ENCODE measurements at regions not wholly inside any gene's neighbourhood (a gene's known extent, or its start where the extent isn't known, plus 50 kb on each side); places are given as distances from the start of the nearest gene placed in this dataset.
"Not testable (repeated sequence)": the region's sequence is repeated elsewhere in the genome, so short reads cannot be mapped to it uniquely, and the experiment has no call there.

- no peak for DNase-seq (ENCODE audit: low read depth)
- no peak for TF ChIP-seq CTCF (IDR thresholded peaks at IDR 0.05; ENCODE audit: low read depth, low read length, missing control alignments)
- H3K4me3 ChIP-seq (ENCODE audit: low read depth, low read length) = no peak overlapping the region
- in situ Hi-C loops (cut with HindIII; ENCODE audit: low sequenced_read_pairs) = no loop called here
These were observed 201.7 kb downstream of the NPIPB11 start for GRCh38 chr16:29204806-29205135.

GRCh38 chr16:29203933-29204805 is 202.3 kb downstream of the NPIPB11 start:
- H3K4me3 ChIP-seq (ENCODE audit: low read depth, low read length); in situ Hi-C loops (cut with HindIII; ENCODE audit: low sequenced_read_pairs); DNase-seq (ENCODE audit: low read depth): not testable (repeated sequence)

- in situ Hi-C loops (cut with HindIII; ENCODE audit: low sequenced_read_pairs); H3K4me3 ChIP-seq (ENCODE audit: low read depth, low read length); DNase-seq (ENCODE audit: low read depth): not testable (repeated sequence)
These were observed 203.2 kb downstream of the NPIPB11 start for GRCh38 chr16:29203046-29203932.

- H3K4me3 ChIP-seq (ENCODE audit: low read depth, low read length); DNase-seq (ENCODE audit: low read depth); in situ Hi-C loops (cut with HindIII; ENCODE audit: low sequenced_read_pairs): not testable (repeated sequence)
These were observed 203.9 kb downstream of the NPIPB11 start for GRCh38 chr16:29202642-29203041.

- in situ Hi-C loops (cut with HindIII; ENCODE audit: low sequenced_read_pairs); DNase-seq (ENCODE audit: low read depth); H3K4me3 ChIP-seq (ENCODE audit: low read depth, low read length): not testable (repeated sequence)
These were observed 204.4 kb downstream of the NPIPB11 start for GRCh38 chr16:29202025-29202632.

GRCh38 chr16:29201296-29202024 is 205.1 kb downstream of the NPIPB11 start:
- H3K4me3 ChIP-seq (ENCODE audit: low read depth, low read length); in situ Hi-C loops (cut with HindIII; ENCODE audit: low sequenced_read_pairs); DNase-seq (ENCODE audit: low read depth): not testable (repeated sequence)

GRCh38 chr16:29200681-29201080 is 205.8 kb downstream of the NPIPB11 start:
- DNase-seq (ENCODE audit: low read depth); in situ Hi-C loops (cut with HindIII; ENCODE audit: low sequenced_read_pairs); H3K4me3 ChIP-seq (ENCODE audit: low read depth, low read length): not testable (repeated sequence)

GRCh38 chr16:29200135-29200601 is 206.3 kb downstream of the NPIPB11 start:
- DNase-seq (ENCODE audit: low read depth); H3K4me3 ChIP-seq (ENCODE audit: low read depth, low read length); in situ Hi-C loops (cut with HindIII; ENCODE audit: low sequenced_read_pairs): not testable (repeated sequence)

- in situ Hi-C loops (cut with HindIII; ENCODE audit: low sequenced_read_pairs); DNase-seq (ENCODE audit: low read depth); H3K4me3 ChIP-seq (ENCODE audit: low read depth, low read length): not testable (repeated sequence)
These were observed 206.9 kb downstream of the NPIPB11 start for GRCh38 chr16:29199626-29200025.

GRCh38 chr16:29198731-29199521 is 207.6 kb downstream of the NPIPB11 start:
- in situ Hi-C loops (cut with HindIII; ENCODE audit: low sequenced_read_pairs) = no loop called here
- no peak overlapping the region for H3K4me3 ChIP-seq (ENCODE audit: low read depth, low read length)
- no peak for DNase-seq (ENCODE audit: low read depth)
- TF ChIP-seq CTCF (IDR thresholded peaks at IDR 0.05; ENCODE audit: low read depth, low read length, missing control alignments) = no peak

Measured in astrocyte of the cerebellum (primary cell).